Adrenal gland (tissue), 5 donors: ENCODE measurements at regions not wholly inside any gene's neighbourhood (a gene's known extent, or its start where the extent isn't known, plus 50 kb on each side); places are given as distances from the start of the nearest gene placed in this dataset.

Experiments
- CTCF ChIP-seq, 6 experiments: fragments of 450-650 bp in 4 of 6; fragments of 200-600 bp in 2 of 6; sonication (generic) in 1 of 6; IDR thresholded peaks; 1 replicate in 5 of 6; 2 replicates in 1 of 6; pipeline versions ENCODE4 v1.5.1 to v1.8.0; 2016 to 2021; ENCODE audit warnings: antibody characterized with exemption in 6 of 6, mild to moderate bottlenecking in 2 of 6, moderate library complexity in 1 of 6
- POLR2A ChIP-seq, 2 donors: fragments of 450-650 bp; IDR thresholded peaks; one replicate each; pipeline ENCODE4 v1.6.1; 2017; ENCODE audit warnings: antibody characterized with exemption in 2 of 2, mild to moderate bottlenecking in 2 of 2, moderate library complexity in 1 of 2
- donor health status: DM: no; HTN: no; CAD: no.

- no peak for TF ChIP-seq CTCF (IDR thresholded peaks at IDR 0.05)
- no peak for TF ChIP-seq POLR2A (IDR thresholded peaks at IDR 0.05)
These were observed 129.4 kb upstream of the UXS1 start for GRCh38 chr2:106323337-106324013.
